Loucy (cell line): ENCODE measurements at regions not wholly inside any gene's neighbourhood (a gene's known extent, or its start where the extent isn't known, plus 50 kb on each side); places are given as distances from the start of the nearest gene placed in this dataset.

ENCODE experiments used
- H2AFZ ChIP-seq: fragments of 200-600 bp; sonication (generic); 2 replicates; pipeline ENCODE4 v1.6.0; 2016; ENCODE audit warnings: antibody characterized with exemption, mild to moderate bottlenecking, low read length, moderate library complexity
- H3F3A ChIP-seq: fragments of 200-600 bp; 2 replicates; pipeline ENCODE4 v1.6.0; 2016; ENCODE audit warnings: antibody characterized with exemption, low read depth, mild to moderate bottlenecking
- H3K27me3 ChIP-seq: fragments of 200-600 bp; sonication (generic); 2 replicates; pipeline ENCODE4 v1.6.1; 2014; ENCODE audit warnings: low read length, mild to moderate bottlenecking; ENCODE audit not compliant: insufficient read depth, poor library complexity, severe bottlenecking
- H3K36me3 ChIP-seq: fragments of 200-600 bp; sonication (generic); 2 replicates; pipeline ENCODE4 v1.6.1; 2016; ENCODE audit warnings: low read length; ENCODE audit not compliant: insufficient read depth
- H3K4me1 ChIP-seq: fragments of 200-600 bp; sonication (generic); 2 replicates; pipeline ENCODE4 v1.5.1; 2014; ENCODE audit warnings: low read length, mild to moderate bottlenecking; ENCODE audit not compliant: insufficient read depth, poor library complexity, severe bottlenecking
- H3K4me2 ChIP-seq: fragments of 200-600 bp; sonication (generic); 2 replicates; pipeline ENCODE4 v1.6.0; 2014; ENCODE audit warnings: antibody characterized with exemption, low read length, low read depth, mild to moderate bottlenecking; ENCODE audit not compliant: poor library complexity, severe bottlenecking
- H3K4me3 ChIP-seq: fragments of 200-600 bp; sonication (generic); 2 replicates; pipeline ENCODE4 v1.5.1; 2014; ENCODE audit warnings: low read length, mild to moderate bottlenecking, mixed read lengths; ENCODE audit not compliant: poor library complexity, severe bottlenecking
- H3K79me2 ChIP-seq: fragments of 200-600 bp; sonication (generic); 2 replicates; pipeline ENCODE4 v1.6.1; 2014; ENCODE audit warnings: low read length; ENCODE audit not compliant: insufficient read depth
- H3K9ac ChIP-seq: fragments of 200-600 bp; sonication (generic); 2 replicates; pipeline ENCODE4 v1.6.0; 2014; ENCODE audit warnings: mild to moderate bottlenecking, low read depth, low read length, moderate library complexity; ENCODE audit not compliant: poor library complexity, severe bottlenecking
- H3K9me2 ChIP-seq: fragments of 200-600 bp; sonication (generic); replicated peaks from 2 replicates; pipeline ENCODE4 v1.6.1; 2016; ENCODE audit warnings: low read depth, low read length, mixed read lengths
- H3K9me3 ChIP-seq: fragments of 200-600 bp; sonication (generic); 2 replicates; pipeline ENCODE4 v1.6.1; 2014; ENCODE audit warnings: mild to moderate bottlenecking, antibody characterized with exemption, low read length, low read depth; ENCODE audit not compliant: insufficient read depth
- H4K20me1 ChIP-seq: fragments of 200-600 bp; sonication (generic); 2 replicates; pipeline ENCODE4 v1.6.0; 2014; ENCODE audit warnings: antibody characterized with exemption, low read length, mild to moderate bottlenecking; ENCODE audit not compliant: insufficient read depth, poor library complexity, severe bottlenecking
- CTCF ChIP-seq: fragments of 200-600 bp; sonication (generic); conservative IDR thresholded peaks from 2 replicates; pipeline ENCODE4 v1.5.1; 2014; ENCODE audit warnings: mild to moderate bottlenecking, antibody characterized with exemption, low read length
- EZH2phosphoT487 ChIP-seq: fragments of 200-600 bp; IDR thresholded peaks from 2 replicates; pipeline ENCODE4 v1.6.1; 2018; ENCODE audit warnings: antibody characterized with exemption, mild to moderate bottlenecking, moderate library complexity, borderline replicate concordance

- no peaks in the 10 kb centered on the region for H3K9me3 ChIP-seq
- H3K4me2 ChIP-seq = no peak overlapping the region
- H3K4me1 ChIP-seq = no peaks in the 10 kb centered on the region
- no peaks in the 10 kb centered on the region for H3K27me3 ChIP-seq
- no peak overlapping the region for H3K4me3 ChIP-seq
- H3K79me2 ChIP-seq = no peaks in the 10 kb centered on the region
- H3K9ac ChIP-seq = no peak overlapping the region
- H4K20me1 ChIP-seq = no peaks in the 10 kb centered on the region
- no peaks in the 10 kb centered on the region for H3K36me3 ChIP-seq
- no peak overlapping the region for H2AFZ ChIP-seq
- TF ChIP-seq EZH2phosphoT487 (no peak), CTCF (no peak)
- no peaks in the 10 kb centered on the region for H3K9me2 ChIP-seq
- no peaks in the 10 kb centered on the region for H3F3A ChIP-seq
Observed at GRCh38 chr6:93858213-93858612, 438.9 kb upstream of the EPHA7 start.

GRCh38 chr6:93849857-93850256 lies 430.5 kb upstream of the EPHA7 start:
- Histone ChIP-seq H3K9me2 (no peaks in the 10 kb centered on the region), H4K20me1 (no peaks in the 10 kb centered on the region), H3K36me3 (no peaks in the 10 kb centered on the region), H3K4me3 (no peak overlapping the region), H2AFZ (no peak overlapping the region), H3K9ac (no peak overlapping the region), H3K9me3 (no peaks in the 10 kb centered on the region), H3K4me1 (no peaks in the 10 kb centered on the region), H3K27me3 (no peaks in the 10 kb centered on the region), H3F3A (no peaks in the 10 kb centered on the region), H3K79me2 (no peaks in the 10 kb centered on the region), H3K4me2 (no peak overlapping the region)
- no peak for TF ChIP-seq EZH2phosphoT487
- TF ChIP-seq CTCF = no peak

- Histone ChIP-seq H3K9ac (no peak overlapping the region), H3K9me3 (no peaks in the 10 kb centered on the region), H3K27me3 (no peaks in the 10 kb centered on the region), H3F3A (no peaks in the 10 kb centered on the region), H3K4me1 (no peaks in the 10 kb centered on the region), H3K79me2 (no peaks in the 10 kb centered on the region), H3K4me2 (no peak overlapping the region), H3K36me3 (no peaks in the 10 kb centered on the region), H3K9me2 (no peaks in the 10 kb centered on the region), H4K20me1 (no peaks in the 10 kb centered on the region), H3K4me3 (no peak overlapping the region), H2AFZ (no peak overlapping the region)
- TF ChIP-seq EZH2phosphoT487 (no peak), CTCF (no peak)
Observed at GRCh38 chr6:93848031-93848742, 428.8 kb upstream of the EPHA7 start.
